Neural cell (in vitro differentiated cells): ENCODE measurements at regions not wholly inside any gene's neighbourhood (a gene's known extent, or its start where the extent isn't known, plus 50 kb on each side); places are given as distances from the start of the nearest gene placed in this dataset.

ENCODE experiments used
- H2AFZ ChIP-seq: fragments of 200-600, 300-800 bp; sonication (generic), shearing (Covaris generic); 2 replicates; pipeline ENCODE4 v1.6.0; 2014; ENCODE audit warnings: low read depth, mild to moderate bottlenecking, antibody characterized with exemption, low read length, moderate library complexity
- H3F3A ChIP-seq: fragments of 200-600 bp; shearing (Covaris generic); 2 replicates; pipeline ENCODE4 v1.6.1; 2016; ENCODE audit warnings: mild to moderate bottlenecking, moderate library complexity, mixed read lengths, antibody characterized with exemption, low read length; ENCODE audit not compliant: insufficient read depth, poor library complexity, severe bottlenecking
- H3K27ac ChIP-seq: fragments of 200-600, 300-800 bp; sonication (generic), shearing (Covaris generic); 2 replicates; pipeline ENCODE4 v1.5.1; 2014; ENCODE audit warnings: mild to moderate bottlenecking, low read length, moderate library complexity
- H3K27me3 ChIP-seq: fragments of 300-800, 200-600 bp; sonication (generic), shearing (Covaris generic); 2 replicates; pipeline ENCODE4 v1.6.0; 2014; ENCODE audit warnings: mild to moderate bottlenecking, low read depth, low read length, moderate library complexity; ENCODE audit not compliant: insufficient read depth
- H3K36me3 ChIP-seq: fragments of 300-800, 200-600 bp; sonication (generic), shearing (Covaris generic); 2 replicates; pipeline ENCODE4 v1.5.1; 2014; ENCODE audit warnings: mild to moderate bottlenecking, antibody characterized with exemption, low read length, moderate library complexity; ENCODE audit not compliant: insufficient read depth
- H3K4me2 ChIP-seq: fragments of 300-800, 200-600 bp; sonication (generic), shearing (Covaris generic); 2 replicates; pipeline ENCODE4 v1.6.0; 2014; ENCODE audit warnings: mild to moderate bottlenecking, low read length
- H3K4me3 ChIP-seq: fragments of 300-800, 200-600 bp; sonication (generic), shearing (Covaris generic); 2 replicates; pipeline ENCODE4 v1.5.1; 2014; ENCODE audit warnings: mild to moderate bottlenecking, low read length, moderate library complexity
- H3K79me2 ChIP-seq: fragments of 200-600 bp; shearing (Covaris generic); replicated peaks from 2 replicates; pipeline ENCODE4 v1.6.0; 2014; ENCODE audit warnings: mild to moderate bottlenecking, low read length, moderate library complexity; ENCODE audit not compliant: insufficient read depth
- H3K9ac ChIP-seq: fragments of 300-800, 200-600 bp; sonication (generic), shearing (Covaris generic); 2 replicates; pipeline ENCODE4 v1.6.1; 2016; ENCODE audit warnings: mild to moderate bottlenecking, low read length, mixed read lengths
- H3K9me2 ChIP-seq: fragments of 200-600 bp; shearing (Covaris generic); 2 replicates; pipeline ENCODE4 v1.6.1; 2016; ENCODE audit warnings: mild to moderate bottlenecking, low read length, mixed read lengths; ENCODE audit not compliant: insufficient read depth
- H3K9me3 ChIP-seq: fragments of 200-600, 300-800 bp; sonication (generic), shearing (Covaris generic); 2 replicates; pipeline ENCODE4 v1.6.1; 2016; ENCODE audit warnings: mild to moderate bottlenecking, mixed run types, low read length, moderate library complexity, mixed read lengths
- H4K20me1 ChIP-seq: fragments of 200-600 bp; shearing (Covaris generic); 2 replicates; pipeline ENCODE4 v1.6.1; 2016; ENCODE audit warnings: mild to moderate bottlenecking, mixed run types; ENCODE audit not compliant: insufficient read depth
- EP300 ChIP-seq: fragments of 450-650 bp; conservative IDR thresholded peaks from 2 replicates; pipeline ENCODE4 v1.6.1; 2014; ENCODE audit warnings: antibody characterized with exemption, mild to moderate bottlenecking, moderate library complexity; ENCODE audit not compliant: poor library complexity, severe bottlenecking
- EZH2 ChIP-seq: fragments of 200-600, 300-800 bp; shearing (Covaris generic), sonication (generic); IDR thresholded peaks from 2 replicates; pipeline ENCODE4 v1.6.1; 2014; ENCODE audit warnings: antibody characterized with exemption, low read length, borderline replicate concordance, mild to moderate bottlenecking; ENCODE audit not compliant: insufficient read depth, poor library complexity, severe bottlenecking
- MXI1 ChIP-seq: fragments of 450-650 bp; conservative IDR thresholded peaks from 2 replicates; pipeline ENCODE4 v1.6.1; 2014; ENCODE audit warnings: antibody characterized with exemption, mild to moderate bottlenecking; ENCODE audit not compliant: poor library complexity, severe bottlenecking
- POLR2AphosphoS5 ChIP-seq: IDR thresholded peaks from 2 replicates; pipeline ENCODE4 v1.6.1; 2012
- RAD21 ChIP-seq: fragments of 450-650 bp; conservative IDR thresholded peaks from 2 replicates; pipeline ENCODE4 v1.6.1; 2014; ENCODE audit warnings: antibody characterized with exemption, mild to moderate bottlenecking, moderate library complexity
- REST ChIP-seq: IDR thresholded peaks from 2 replicates; pipeline ENCODE4 v1.6.1; 2012; ENCODE audit warnings: borderline replicate concordance
- SMC3 ChIP-seq: fragments of 450-650 bp; conservative IDR thresholded peaks from 2 replicates; pipeline ENCODE4 v1.6.1; 2014; ENCODE audit warnings: antibody characterized with exemption, mild to moderate bottlenecking, moderate library complexity; ENCODE audit not compliant: poor library complexity
- TAF1 ChIP-seq: IDR thresholded peaks from 2 replicates; pipeline ENCODE4 v1.6.1; 2012; ENCODE audit warnings: low read depth
- TF ChIP-seq, protein P1 (sequence below): fragments of 450-650 bp; IDR thresholded peaks from 2 replicates; pipeline ENCODE4 v1.5.1; 2014; ENCODE audit warnings: antibody characterized with exemption, mild to moderate bottlenecking, moderate library complexity; ENCODE audit not compliant: poor library complexity, severe bottlenecking

GRCh38 chr4:32752962-32753361 lies 2032.8 kb downstream of the PCDH7 start:
- H3K27me3 ChIP-seq, result no peaks in the 10 kb centered on the region

GRCh38 chr4:32768664-32769389 lies 2048.7 kb downstream of the PCDH7 start:
- TF ChIP-seq SMC3 (no peak), REST (no peak), MXI1 (no peak), TAF1 (no peak), EZH2 (no peak), POLR2AphosphoS5 (no peak), RAD21 (no peak), EP300 (no peak)
- TF ChIP-seq, protein P1, sequence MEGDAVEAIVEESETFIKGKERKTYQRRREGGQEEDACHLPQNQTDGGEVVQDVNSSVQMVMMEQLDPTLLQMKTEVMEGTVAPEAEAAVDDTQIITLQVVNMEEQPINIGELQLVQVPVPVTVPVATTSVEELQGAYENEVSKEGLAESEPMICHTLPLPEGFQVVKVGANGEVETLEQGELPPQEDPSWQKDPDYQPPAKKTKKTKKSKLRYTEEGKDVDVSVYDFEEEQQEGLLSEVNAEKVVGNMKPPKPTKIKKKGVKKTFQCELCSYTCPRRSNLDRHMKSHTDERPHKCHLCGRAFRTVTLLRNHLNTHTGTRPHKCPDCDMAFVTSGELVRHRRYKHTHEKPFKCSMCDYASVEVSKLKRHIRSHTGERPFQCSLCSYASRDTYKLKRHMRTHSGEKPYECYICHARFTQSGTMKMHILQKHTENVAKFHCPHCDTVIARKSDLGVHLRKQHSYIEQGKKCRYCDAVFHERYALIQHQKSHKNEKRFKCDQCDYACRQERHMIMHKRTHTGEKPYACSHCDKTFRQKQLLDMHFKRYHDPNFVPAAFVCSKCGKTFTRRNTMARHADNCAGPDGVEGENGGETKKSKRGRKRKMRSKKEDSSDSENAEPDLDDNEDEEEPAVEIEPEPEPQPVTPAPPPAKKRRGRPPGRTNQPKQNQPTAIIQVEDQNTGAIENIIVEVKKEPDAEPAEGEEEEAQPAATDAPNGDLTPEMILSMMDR, result no peak
- Histone ChIP-seq H3K9me2 (no peaks in the 10 kb centered on the region), H3K79me2 (no peaks in the 10 kb centered on the region), H3F3A (no peaks in the 10 kb centered on the region), H2AFZ (no peak overlapping the region), H3K9me3 (no peaks in the 10 kb centered on the region), H4K20me1 (no peaks in the 10 kb centered on the region), H3K9ac (no peak overlapping the region), H3K27me3 (no peaks in the 10 kb centered on the region), H3K27ac (no peak overlapping the region), H3K4me3 (no peak overlapping the region), H3K36me3 (no peaks in the 10 kb centered on the region), H3K4me2 (no peak overlapping the region)

More at GRCh38 chr4:32752962-32753361, 2032.8 kb downstream of the PCDH7 start:
- H3K9me3 ChIP-seq, result peaks cover 5% of the 10 kb centered on the region
- H3K36me3 ChIP-seq, result no peaks in the 10 kb centered on the region
- H3K79me2 ChIP-seq, result no peaks in the 10 kb centered on the region
- no peak overlapping the region for H3K9ac ChIP-seq
- H3K4me2 ChIP-seq, result no peak overlapping the region
- H3K27ac ChIP-seq, result no peak overlapping the region
- no peaks in the 10 kb centered on the region for H3F3A ChIP-seq
- TF ChIP-seq RAD21 (no peak), POLR2AphosphoS5 (no peak), REST (no peak), SMC3 (no peak)
- TF ChIP-seq, protein P1, result no peak
- no peaks in the 10 kb centered on the region for H3K9me2 ChIP-seq
- no peak overlapping the region for H2AFZ ChIP-seq
- no peak overlapping the region for H3K4me3 ChIP-seq
- no peaks in the 10 kb centered on the region for H4K20me1 ChIP-seq
